B cell (primary cell): ENCODE measurements at regions not wholly inside any gene's neighbourhood (a gene's known extent, or its start where the extent isn't known, plus 50 kb on each side); places are given as distances from the start of the nearest gene placed in this dataset.

ENCODE experiments used
- EZH2 ChIP-seq: IDR thresholded peaks from 2 replicates; pipeline ENCODE4 v1.6.1; 2012; ENCODE audit warnings: borderline replicate concordance, low read depth, mild to moderate bottlenecking, moderate library complexity, low read length; ENCODE audit not compliant: insufficient read depth, poor library complexity, severe bottlenecking
- TF ChIP-seq, protein P1 (sequence below): fragments of 200-600 bp; IDR thresholded peaks from one replicate; pipeline ENCODE4 v1.8.0; 2022; ENCODE audit warnings: antibody characterized with exemption, mild to moderate bottlenecking

GRCh38 chr3:159662549-159662948, 326.1 kb upstream of the IL12A start:
- TF ChIP-seq, protein P1, sequence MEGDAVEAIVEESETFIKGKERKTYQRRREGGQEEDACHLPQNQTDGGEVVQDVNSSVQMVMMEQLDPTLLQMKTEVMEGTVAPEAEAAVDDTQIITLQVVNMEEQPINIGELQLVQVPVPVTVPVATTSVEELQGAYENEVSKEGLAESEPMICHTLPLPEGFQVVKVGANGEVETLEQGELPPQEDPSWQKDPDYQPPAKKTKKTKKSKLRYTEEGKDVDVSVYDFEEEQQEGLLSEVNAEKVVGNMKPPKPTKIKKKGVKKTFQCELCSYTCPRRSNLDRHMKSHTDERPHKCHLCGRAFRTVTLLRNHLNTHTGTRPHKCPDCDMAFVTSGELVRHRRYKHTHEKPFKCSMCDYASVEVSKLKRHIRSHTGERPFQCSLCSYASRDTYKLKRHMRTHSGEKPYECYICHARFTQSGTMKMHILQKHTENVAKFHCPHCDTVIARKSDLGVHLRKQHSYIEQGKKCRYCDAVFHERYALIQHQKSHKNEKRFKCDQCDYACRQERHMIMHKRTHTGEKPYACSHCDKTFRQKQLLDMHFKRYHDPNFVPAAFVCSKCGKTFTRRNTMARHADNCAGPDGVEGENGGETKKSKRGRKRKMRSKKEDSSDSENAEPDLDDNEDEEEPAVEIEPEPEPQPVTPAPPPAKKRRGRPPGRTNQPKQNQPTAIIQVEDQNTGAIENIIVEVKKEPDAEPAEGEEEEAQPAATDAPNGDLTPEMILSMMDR = no peak
- TF ChIP-seq EZH2 = no peak
